MCF 10A (cell line): ENCODE measurements at regions not wholly inside any gene's neighbourhood (a gene's known extent, or its start where the extent isn't known, plus 50 kb on each side); places are given as distances from the start of the nearest gene placed in this dataset.
"Not testable (repeated sequence)": the region's sequence is repeated elsewhere in the genome, so short reads cannot be mapped to it uniquely, and the experiment has no call there.

Experiments
- BruUV-seq: library from RNA; stranded (reverse); fragments of 400-500 nt; replicated peaks from 2 replicates; lab custom pipeline; 2021; lab: Mats Ljungman, UMichigan
- CTCF ChIA-PET: fragments of 300-600 bp; sonication (Branson Sonifier 250); formaldehyde crosslinking; extraction: SDS; loops from one replicate; lab custom pipeline; 2021; ENCODE audit warnings: antibody characterized with exemption, inconsistent platforms; lab: Yijun Ruan, JAX
- POLR2A ChIA-PET: fragments of 300-600, 350-650 bp; sonication (Branson Sonifier 250); formaldehyde crosslinking; extraction: SDS; loops from one replicate; lab custom pipeline; 2020; ENCODE audit warnings: antibody characterized with exemption, inconsistent platforms; lab: Yijun Ruan, JAX
- DNase-seq: peaks from one replicate; pipeline ENCODE4 v3.0.0-alpha.2; 2018; ENCODE audit not compliant: unreplicated experiment
- H3K27ac Mint-ChIP-seq: one replicate; pipeline ENCODE4 v1.8.0; 2022; ENCODE audit warnings: mild to moderate bottlenecking, low read depth, mixed read lengths; ENCODE audit not compliant: unreplicated experiment
- H3K27me3 Mint-ChIP-seq: one replicate; pipeline ENCODE4 v1.8.0; 2022; ENCODE audit warnings: mixed read lengths; ENCODE audit not compliant: insufficient read depth, unreplicated experiment
- H3K36me3 Mint-ChIP-seq: one replicate; pipeline ENCODE4 v1.8.0; 2022; ENCODE audit warnings: mild to moderate bottlenecking, moderate library complexity, mixed read lengths; ENCODE audit not compliant: insufficient read depth, unreplicated experiment
- H3K4me1 Mint-ChIP-seq: one replicate; pipeline ENCODE4 v1.8.0; 2022; ENCODE audit warnings: mixed read lengths; ENCODE audit not compliant: insufficient read depth, unreplicated experiment
- H3K4me3 Mint-ChIP-seq: one replicate; pipeline ENCODE4 v1.8.0; 2022; ENCODE audit warnings: mild to moderate bottlenecking, moderate library complexity, mixed read lengths; ENCODE audit not compliant: unreplicated experiment
- H3K9me3 Mint-ChIP-seq: one replicate; pipeline ENCODE4 v1.8.0; 2022; ENCODE audit warnings: mixed read lengths; ENCODE audit not compliant: unreplicated experiment
- intact Hi-C: fragments of 100-400 bp; cut with micrococcal nuclease; formaldehyde crosslinking; loops from 2 replicates; pipeline ENCODE4 v1.14.1; 2022
- TF ChIP-seq, protein P1 (sequence below): fragments of 200-600 bp; IDR thresholded peaks from one replicate; pipeline ENCODE4 v1.8.0; 2022; ENCODE audit warnings: antibody characterized with exemption, mild to moderate bottlenecking; ENCODE audit not compliant: unreplicated experiment

GRCh38 chr1:80531182-80531581 lies 1269.6 kb upstream of the ADGRL2 start:
- TF ChIP-seq, protein P1, sequence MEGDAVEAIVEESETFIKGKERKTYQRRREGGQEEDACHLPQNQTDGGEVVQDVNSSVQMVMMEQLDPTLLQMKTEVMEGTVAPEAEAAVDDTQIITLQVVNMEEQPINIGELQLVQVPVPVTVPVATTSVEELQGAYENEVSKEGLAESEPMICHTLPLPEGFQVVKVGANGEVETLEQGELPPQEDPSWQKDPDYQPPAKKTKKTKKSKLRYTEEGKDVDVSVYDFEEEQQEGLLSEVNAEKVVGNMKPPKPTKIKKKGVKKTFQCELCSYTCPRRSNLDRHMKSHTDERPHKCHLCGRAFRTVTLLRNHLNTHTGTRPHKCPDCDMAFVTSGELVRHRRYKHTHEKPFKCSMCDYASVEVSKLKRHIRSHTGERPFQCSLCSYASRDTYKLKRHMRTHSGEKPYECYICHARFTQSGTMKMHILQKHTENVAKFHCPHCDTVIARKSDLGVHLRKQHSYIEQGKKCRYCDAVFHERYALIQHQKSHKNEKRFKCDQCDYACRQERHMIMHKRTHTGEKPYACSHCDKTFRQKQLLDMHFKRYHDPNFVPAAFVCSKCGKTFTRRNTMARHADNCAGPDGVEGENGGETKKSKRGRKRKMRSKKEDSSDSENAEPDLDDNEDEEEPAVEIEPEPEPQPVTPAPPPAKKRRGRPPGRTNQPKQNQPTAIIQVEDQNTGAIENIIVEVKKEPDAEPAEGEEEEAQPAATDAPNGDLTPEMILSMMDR, result no peak
- no peak for DNase-seq
- H3K4me1 Mint-ChIP-seq, result peaks cover 11% of the 10 kb centered on the region
- ChIA-PET POLR2A (no interaction called here), CTCF (no interaction called here)
- no peak overlapping the region for H3K27ac Mint-ChIP-seq
- intact Hi-C loops, result no loop called here
- no peaks in the 10 kb centered on the region for H3K36me3 Mint-ChIP-seq
- BruUV-seq, result no TSS peak
- H3K4me3 Mint-ChIP-seq, result no peak overlapping the region
- no peaks in the 10 kb centered on the region for H3K27me3 Mint-ChIP-seq
- no peaks in the 10 kb centered on the region for H3K9me3 Mint-ChIP-seq

- POLR2A ChIA-PET, result no interaction called here
- Mint-ChIP-seq H3K4me3 (no peak overlapping the region), H3K27ac (no peak overlapping the region), H3K9me3 (no peaks in the 10 kb centered on the region), H3K4me1 (peaks cover under 1% of the 10 kb centered on the region), H3K27me3 (no peaks in the 10 kb centered on the region), H3K36me3 (no peaks in the 10 kb centered on the region)
- CTCF ChIA-PET, result interaction anchor here (0.6 kb wide), 1 partner anchor 703 kb away, joined by 3 read pairs; no protein-coding TSS in a partner anchor
- TF ChIP-seq, protein P1, result no peak
- no peak for DNase-seq
- BruUV-seq, result no TSS peak
- intact Hi-C loops, result no loop called here
These were observed 1271.2 kb upstream of the ADGRL2 start for GRCh38 chr1:80529546-80529945.

DNA sequence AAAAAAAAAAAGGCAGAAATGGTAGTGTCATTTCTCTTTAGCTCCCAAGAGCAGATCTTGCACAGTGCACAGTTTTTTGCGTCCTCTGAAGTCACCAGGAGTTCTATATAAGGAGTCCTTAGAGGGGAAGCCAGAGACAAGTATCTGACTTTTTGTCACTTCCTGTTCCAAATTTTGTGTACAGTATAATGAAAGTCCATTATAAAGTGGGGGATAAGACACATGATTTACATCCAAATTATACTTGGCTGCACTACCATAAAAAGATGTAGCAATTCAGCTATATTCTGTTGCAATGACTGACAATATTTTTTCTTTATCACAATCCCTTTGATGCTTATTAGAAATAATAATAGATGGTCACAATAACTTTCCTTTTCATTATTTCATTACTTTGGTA lies 1276.9 kb upstream of the ADGRL2 start:
- no peaks in the 10 kb centered on the region for H3K27me3 Mint-ChIP-seq
- no peaks in the 10 kb centered on the region for H3K4me1 Mint-ChIP-seq
- intact Hi-C loops, result no loop called here
- ChIA-PET CTCF (no interaction called here), POLR2A (no interaction called here)
- H3K36me3 Mint-ChIP-seq, result no peaks in the 10 kb centered on the region
- no peak for DNase-seq
- no TSS peak for BruUV-seq
- TF ChIP-seq, protein P1, result no peak
- H3K9me3 Mint-ChIP-seq, result no peaks in the 10 kb centered on the region
- no peak overlapping the region for H3K4me3 Mint-ChIP-seq
- no peak overlapping the region for H3K27ac Mint-ChIP-seq

DNA sequence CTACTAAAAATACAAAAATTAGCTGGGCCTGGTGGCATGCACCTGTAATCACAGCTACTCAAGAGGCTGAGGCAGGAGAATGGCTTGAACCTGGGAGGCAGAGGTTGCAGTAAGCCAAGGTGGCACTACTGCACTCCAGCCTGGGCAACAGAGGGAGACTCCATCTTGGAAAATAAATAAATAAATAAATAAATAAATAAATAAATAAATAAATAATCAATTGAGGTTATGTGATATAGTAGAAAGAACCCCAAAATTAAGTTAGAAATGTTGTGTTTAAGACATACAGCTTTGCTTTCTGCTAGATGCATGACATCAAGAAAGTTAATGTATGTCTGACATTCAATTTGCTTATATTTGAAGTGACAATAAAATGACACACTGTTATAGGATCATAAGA lies 1277.7 kb upstream of the ADGRL2 start:
- H3K27me3 Mint-ChIP-seq, H3K9me3 Mint-ChIP-seq, H3K27ac Mint-ChIP-seq, H3K4me3 Mint-ChIP-seq, BruUV-seq, DNase-seq, H3K4me1 Mint-ChIP-seq, CTCF ChIA-PET, intact Hi-C loops, POLR2A ChIA-PET, H3K36me3 Mint-ChIP-seq: not testable (repeated sequence)

DNA sequence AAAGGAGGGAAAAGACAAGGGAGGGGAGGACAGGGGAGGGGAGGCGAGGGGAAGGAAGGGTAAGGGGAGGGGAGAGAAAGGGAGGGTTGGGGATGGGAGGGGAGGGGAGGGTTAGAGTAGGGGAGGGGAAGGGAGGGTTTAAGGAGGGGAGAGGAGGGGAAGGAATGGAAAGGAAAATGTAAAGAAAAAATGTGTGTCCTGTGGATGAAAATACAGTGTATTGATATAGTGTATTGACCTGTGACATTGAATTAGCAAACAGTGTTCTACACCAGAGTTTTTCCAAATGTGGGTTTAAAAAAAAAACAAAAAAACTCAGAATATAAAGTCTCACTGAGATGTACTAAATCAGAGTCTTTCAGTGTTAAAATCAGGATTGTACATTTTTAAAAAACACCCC lies 1279.8 kb upstream of the ADGRL2 start:
- no TSS peak for BruUV-seq
- TF ChIP-seq, protein P1, result no peak
- H3K27ac Mint-ChIP-seq, result no peak overlapping the region
- ChIA-PET POLR2A (no interaction called here), CTCF (no interaction called here)
- intact Hi-C loops, result no loop called here
- H3K4me1 Mint-ChIP-seq, result no peaks in the 10 kb centered on the region
- H3K36me3 Mint-ChIP-seq, result no peaks in the 10 kb centered on the region
- H3K9me3 Mint-ChIP-seq, result no peaks in the 10 kb centered on the region
- DNase-seq, result no peak
- no peak overlapping the region for H3K4me3 Mint-ChIP-seq
- no peaks in the 10 kb centered on the region for H3K27me3 Mint-ChIP-seq
